Calu3 (cell line): ENCODE measurements at regions not wholly inside any gene's neighbourhood (a gene's known extent, or its start where the extent isn't known, plus 50 kb on each side); places are given as distances from the start of the nearest gene placed in this dataset.

Source experiments
- BruUV-seq: library from RNA; stranded (reverse); fragments of 400-500 nt; replicated peaks from 2 replicates; lab custom pipeline; 2021; lab: Mats Ljungman, UMichigan
- CTCF ChIA-PET: fragments of 300-600 bp; sonication (Branson Sonifier 250); formaldehyde crosslinking; loops from one replicate; lab custom pipeline; 2022; ENCODE audit warnings: antibody characterized with exemption; lab: Charles Lee
- DNase-seq: peaks from one replicate; pipeline ENCODE4 v3.0.0; 2022
- H3K27ac Mint-ChIP-seq: one replicate; pipeline ENCODE4 v1.8.0; 2022; ENCODE audit warnings: mixed read lengths; ENCODE audit not compliant: unreplicated experiment
- H3K27me3 Mint-ChIP-seq: one replicate; pipeline ENCODE4 v1.8.0; 2022; ENCODE audit warnings: mixed read lengths; ENCODE audit not compliant: unreplicated experiment
- H3K36me3 Mint-ChIP-seq: one replicate; pipeline ENCODE4 v1.8.0; 2022; ENCODE audit warnings: mild to moderate bottlenecking, moderate library complexity, mixed read lengths; ENCODE audit not compliant: insufficient read depth, unreplicated experiment
- H3K4me1 Mint-ChIP-seq: one replicate; pipeline ENCODE4 v1.8.0; 2022; ENCODE audit warnings: mild to moderate bottlenecking, low read depth, mixed read lengths; ENCODE audit not compliant: unreplicated experiment
- H3K4me3 Mint-ChIP-seq: one replicate; pipeline ENCODE4 v1.8.0; 2022; ENCODE audit warnings: mild to moderate bottlenecking, low read depth, moderate library complexity, mixed read lengths; ENCODE audit not compliant: unreplicated experiment
- H3K9me3 Mint-ChIP-seq: one replicate; pipeline ENCODE4 v1.8.0; 2022; ENCODE audit warnings: low read depth, mixed read lengths; ENCODE audit not compliant: unreplicated experiment
- CTCF ChIP-seq: fragments of 200-600 bp; IDR thresholded peaks from one replicate; pipeline ENCODE4 v1.8.0; 2022; ENCODE audit warnings: antibody characterized with exemption; ENCODE audit not compliant: unreplicated experiment
- intact Hi-C: fragments of 100-400 bp; cut with micrococcal nuclease; formaldehyde crosslinking; loops from one replicate; pipeline ENCODE4 v1.10.0; 2022; ENCODE audit not compliant: unreplicated experiment

- Mint-ChIP-seq H3K27ac (no peak overlapping the region), H3K27me3 (no peaks in the 10 kb centered on the region), H3K4me1 (peaks cover 14% of the 10 kb centered on the region), H3K4me3 (no peak overlapping the region), H3K36me3 (no peaks in the 10 kb centered on the region), H3K9me3 (no peaks in the 10 kb centered on the region)
- CTCF ChIA-PET: no interaction called here
- no peak for TF ChIP-seq CTCF
- DNase-seq: no peak
- intact Hi-C loops: no loop called here
- no TSS peak for BruUV-seq
Measured at GRCh38 chr7:95675632-95676031, 79.3 kb upstream of the PDK4 start.

- CTCF ChIA-PET: no interaction called here
- Mint-ChIP-seq H3K4me3 (no peak overlapping the region), H3K4me1 (peaks cover 14% of the 10 kb centered on the region), H3K9me3 (no peaks in the 10 kb centered on the region), H3K36me3 (no peaks in the 10 kb centered on the region), H3K27me3 (no peaks in the 10 kb centered on the region), H3K27ac (no peak overlapping the region)
- intact Hi-C loops: no loop called here
- TF ChIP-seq CTCF: no peak
- BruUV-seq: no TSS peak
- no peak for DNase-seq
Measured at GRCh38 chr7:95675016-95675415, 78.7 kb upstream of the PDK4 start.

DNA sequence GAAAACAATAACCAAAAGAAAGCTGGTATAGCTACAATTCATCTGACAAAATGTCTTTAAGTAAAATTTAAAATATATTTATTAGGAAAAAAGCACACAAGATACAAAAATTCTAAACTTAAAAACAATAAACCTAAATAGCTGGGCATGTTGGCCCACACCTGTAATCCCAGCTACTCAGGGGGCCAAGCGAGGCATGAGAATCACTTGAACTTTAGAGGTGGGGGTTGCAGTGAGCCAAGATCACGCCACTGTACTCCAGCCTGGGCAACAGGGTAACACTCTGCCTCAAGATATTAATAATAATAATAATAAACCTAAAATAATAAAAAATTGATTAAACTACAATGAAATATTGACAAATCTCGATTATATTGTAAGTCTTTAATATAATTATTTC is 77.8 kb upstream of the PDK4 start:
- Mint-ChIP-seq H3K36me3 (no peaks in the 10 kb centered on the region), H3K27ac (no peak overlapping the region), H3K4me1 (peaks cover 8% of the 10 kb centered on the region), H3K9me3 (no peaks in the 10 kb centered on the region), H3K27me3 (no peaks in the 10 kb centered on the region), H3K4me3 (no peak overlapping the region)
- DNase-seq: no peak
- intact Hi-C loops: no loop called here
- BruUV-seq: no TSS peak
- TF ChIP-seq CTCF: no peak
- CTCF ChIA-PET: interaction anchor here (1.1 kb wide), 1 partner anchor 129 kb away, joined by 3 read pairs; no protein-coding TSS in a partner anchor

DNA sequence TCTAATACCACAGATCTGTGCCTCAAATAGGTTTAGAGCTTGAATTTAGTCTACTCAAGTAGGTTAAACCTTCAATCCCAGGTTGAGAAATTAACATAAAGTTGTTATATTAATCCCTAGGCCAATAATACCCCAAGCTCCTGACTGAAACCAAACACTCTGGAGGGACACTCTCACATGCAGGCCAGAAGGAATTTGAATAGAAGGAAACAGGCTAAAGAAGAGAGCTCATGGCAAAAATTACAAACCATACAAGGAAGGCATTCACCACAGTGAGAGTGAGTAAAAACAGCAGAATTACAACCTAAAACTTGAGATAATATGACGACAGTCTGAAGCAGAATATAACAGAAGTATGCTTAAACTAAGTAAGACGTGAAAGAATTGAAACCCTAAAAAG is 76.1 kb upstream of the PDK4 start:
- no peak for DNase-seq
- TF ChIP-seq CTCF: no peak
- Mint-ChIP-seq H3K36me3 (no peaks in the 10 kb centered on the region), H3K4me3 (no peak overlapping the region), H3K27ac (no peak overlapping the region), H3K9me3 (no peaks in the 10 kb centered on the region), H3K27me3 (no peaks in the 10 kb centered on the region), H3K4me1 (peaks cover 8% of the 10 kb centered on the region)
- intact Hi-C loops: no loop called here
- BruUV-seq: no TSS peak
- CTCF ChIA-PET: no interaction called here
